ENCODE measurements at regions not wholly inside any gene's neighbourhood (a gene's known extent, or its start where the extent isn't known, plus 50 kb on each side); places are given as distances from the start of the nearest gene placed in this dataset.

DNA sequence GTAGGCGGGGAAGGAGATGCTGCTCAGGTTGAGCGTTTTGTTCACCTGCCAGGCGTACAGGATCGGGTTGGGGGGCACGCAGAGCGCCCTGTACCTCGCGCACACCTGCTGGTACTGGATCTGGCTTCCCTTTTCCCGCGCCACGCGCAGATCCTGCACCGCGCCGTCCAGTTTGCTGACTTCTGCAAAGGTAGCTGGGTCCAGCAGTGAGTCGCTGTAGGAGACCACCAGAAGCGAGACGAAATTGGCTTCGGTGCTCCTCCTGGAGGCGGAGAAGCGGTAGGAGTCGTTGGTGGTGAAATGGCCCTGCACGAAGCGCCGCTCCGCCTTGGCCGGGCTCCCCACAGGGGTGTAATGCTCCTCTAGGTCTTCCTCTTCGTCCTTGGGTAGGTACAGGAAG is 90.7 kb upstream of the RAB18 start:
- Histone ChIP-seq H4K5ac (ENCODE audit: insufficient read length, low read depth, low read length) (no peak overlapping the region), H4K20me1 (ENCODE audit: control insufficient read depth, insufficient read depth, insufficient read length) (no peaks in the 10 kb centered on the region), H4K91ac (ENCODE audit: insufficient read length, low read depth, low read length) (no peak overlapping the region), H3K9me3 (ENCODE audit: control insufficient read depth, low read depth, low read length) (no peaks in the 10 kb centered on the region), H3K4me1 (ENCODE audit: insufficient read depth, low read length) (no peaks in the 10 kb centered on the region), H3K23ac (ENCODE audit: insufficient read length, low read depth, low read length) (no peak overlapping the region), H3K56ac (ENCODE audit: insufficient read length, low read depth, low read length) (no peak overlapping the region), H2BK5ac (ENCODE audit: insufficient read length, low read length) (no peak overlapping the region), H3K27me3 (ENCODE audit: insufficient read depth, low read length) (no peaks in the 10 kb centered on the region), H4K8ac (replicated peaks; ENCODE audit: insufficient read length, low read depth, low read length) (no peak overlapping the region), H3K23me2 (ENCODE audit: insufficient read length, low read depth, low read length, poor library complexity, severe bottlenecking) (no peaks in the 10 kb centered on the region), H3K27ac (ENCODE audit: insufficient read length, low read depth, low read length) (no peak overlapping the region), H3K4ac (ENCODE audit: low read depth, low read length) (no peak overlapping the region), H3K14ac (ENCODE audit: insufficient read depth, low read length) (no peak overlapping the region; the same call in 1 of the 2 replicates), H2BK12ac (ENCODE audit: insufficient read length, low read depth, low read length) (no peak overlapping the region), H3T11ph (ENCODE audit: low read length) (no peak overlapping the region), H2BK120ac (ENCODE audit: low read depth, low read length, poor library complexity, severe bottlenecking) (no peak overlapping the region), H3K18ac (ENCODE audit: insufficient read length, low read depth, low read length) (no peak overlapping the region), H3K79me1 (ENCODE audit: insufficient read depth, low read depth, low read length, poor library complexity, severe bottlenecking) (no peaks in the 10 kb centered on the region), H2BK20ac (ENCODE audit: low read depth, low read length, poor library complexity, severe bottlenecking) (no peak overlapping the region), H3K4me2 (ENCODE audit: insufficient read depth, insufficient read length, low read length) (no peak overlapping the region), H2AFZ (ENCODE audit: low read length) (no peak overlapping the region), H3K9ac (ENCODE audit: extremely low read depth, insufficient read length, low read length) (no peak overlapping the region), H2AK5ac (ENCODE audit: insufficient read length, low read length) (no peak overlapping the region), H3K79me2 (ENCODE audit: insufficient read depth, low read length) (no peaks in the 10 kb centered on the region), H2BK15ac (ENCODE audit: low read depth, low read length) (no peak overlapping the region)
- no peak overlapping the region for H3K27ac Mint-ChIP-seq
- DNase-seq, result peak; percentile 38
- TF ChIP-seq, protein P1, sequence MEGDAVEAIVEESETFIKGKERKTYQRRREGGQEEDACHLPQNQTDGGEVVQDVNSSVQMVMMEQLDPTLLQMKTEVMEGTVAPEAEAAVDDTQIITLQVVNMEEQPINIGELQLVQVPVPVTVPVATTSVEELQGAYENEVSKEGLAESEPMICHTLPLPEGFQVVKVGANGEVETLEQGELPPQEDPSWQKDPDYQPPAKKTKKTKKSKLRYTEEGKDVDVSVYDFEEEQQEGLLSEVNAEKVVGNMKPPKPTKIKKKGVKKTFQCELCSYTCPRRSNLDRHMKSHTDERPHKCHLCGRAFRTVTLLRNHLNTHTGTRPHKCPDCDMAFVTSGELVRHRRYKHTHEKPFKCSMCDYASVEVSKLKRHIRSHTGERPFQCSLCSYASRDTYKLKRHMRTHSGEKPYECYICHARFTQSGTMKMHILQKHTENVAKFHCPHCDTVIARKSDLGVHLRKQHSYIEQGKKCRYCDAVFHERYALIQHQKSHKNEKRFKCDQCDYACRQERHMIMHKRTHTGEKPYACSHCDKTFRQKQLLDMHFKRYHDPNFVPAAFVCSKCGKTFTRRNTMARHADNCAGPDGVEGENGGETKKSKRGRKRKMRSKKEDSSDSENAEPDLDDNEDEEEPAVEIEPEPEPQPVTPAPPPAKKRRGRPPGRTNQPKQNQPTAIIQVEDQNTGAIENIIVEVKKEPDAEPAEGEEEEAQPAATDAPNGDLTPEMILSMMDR (conservative IDR thresholded peaks at IDR 0.05), result no peak
- WGBS (ENCODE audit: extremely low coverage, insufficient read length, low lambda C conversion rate), result no CpG with 5 or more reads among the region's 28 CpGs
- H3K36me3 Mint-ChIP-seq (ENCODE audit: insufficient read depth in 1 of 3, low read depth in 3 of 3), result peaks cover 4 to 5% (median 4%) of the 10 kb centered on the region in 3 experiments; a peak in 5 of 7 replicates
- H3K4me3 Mint-ChIP-seq, result no peak overlapping the region
- H3K4me1 Mint-ChIP-seq, result no peaks in the 10 kb centered on the region
- H3K27me3 Mint-ChIP-seq (ENCODE audit: low read depth), result no peaks in the 10 kb centered on the region
- H3K9me3 Mint-ChIP-seq, result peaks cover 13 to 15% of the 10 kb centered on the region in 2 experiments
